Fibroblast of pulmonary artery (primary cell): ENCODE measurements at regions not wholly inside any gene's neighbourhood (a gene's known extent, or its start where the extent isn't known, plus 50 kb on each side); places are given as distances from the start of the nearest gene placed in this dataset.

ENCODE experiments used
- DNase-seq: peaks from one replicate; pipeline ENCODE4 v3.0.0-alpha.2; 2010; ENCODE audit warnings: low read depth
- H3K4me3 ChIP-seq: replicated peaks from 2 replicates; pipeline ENCODE4 v1.5.1; 2011; ENCODE audit warnings: low read depth, mild to moderate bottlenecking, control low read depth, low read length, moderate library complexity
- TF ChIP-seq, protein P1 (sequence below): IDR thresholded peaks from 2 replicates; pipeline ENCODE4 v1.5.1; 2011; ENCODE audit warnings: mild to moderate bottlenecking, control low read depth, low read length, inconsistent platforms; ENCODE audit errors: missing control alignments

DNA sequence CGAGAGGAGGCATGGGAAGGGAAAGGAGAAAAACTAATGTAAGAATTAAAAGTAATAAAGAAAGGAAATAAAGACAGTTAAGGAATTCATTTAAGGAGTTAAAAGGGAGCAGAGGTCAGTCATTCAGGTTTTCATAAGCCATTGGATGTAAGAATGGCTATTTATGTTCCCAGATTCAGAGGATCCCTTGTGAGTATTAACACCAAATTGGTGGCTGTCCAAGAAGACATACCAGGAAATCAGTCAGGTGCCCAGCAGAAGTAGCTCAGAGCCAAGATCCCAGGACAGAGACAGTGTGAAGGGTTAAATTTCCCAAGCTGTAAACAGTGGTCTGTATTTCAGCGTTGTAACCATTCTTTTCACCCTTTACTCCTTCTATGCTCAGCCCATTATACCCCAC, 550.4 kb downstream of the BCL11A start:
- TF ChIP-seq, protein P1, sequence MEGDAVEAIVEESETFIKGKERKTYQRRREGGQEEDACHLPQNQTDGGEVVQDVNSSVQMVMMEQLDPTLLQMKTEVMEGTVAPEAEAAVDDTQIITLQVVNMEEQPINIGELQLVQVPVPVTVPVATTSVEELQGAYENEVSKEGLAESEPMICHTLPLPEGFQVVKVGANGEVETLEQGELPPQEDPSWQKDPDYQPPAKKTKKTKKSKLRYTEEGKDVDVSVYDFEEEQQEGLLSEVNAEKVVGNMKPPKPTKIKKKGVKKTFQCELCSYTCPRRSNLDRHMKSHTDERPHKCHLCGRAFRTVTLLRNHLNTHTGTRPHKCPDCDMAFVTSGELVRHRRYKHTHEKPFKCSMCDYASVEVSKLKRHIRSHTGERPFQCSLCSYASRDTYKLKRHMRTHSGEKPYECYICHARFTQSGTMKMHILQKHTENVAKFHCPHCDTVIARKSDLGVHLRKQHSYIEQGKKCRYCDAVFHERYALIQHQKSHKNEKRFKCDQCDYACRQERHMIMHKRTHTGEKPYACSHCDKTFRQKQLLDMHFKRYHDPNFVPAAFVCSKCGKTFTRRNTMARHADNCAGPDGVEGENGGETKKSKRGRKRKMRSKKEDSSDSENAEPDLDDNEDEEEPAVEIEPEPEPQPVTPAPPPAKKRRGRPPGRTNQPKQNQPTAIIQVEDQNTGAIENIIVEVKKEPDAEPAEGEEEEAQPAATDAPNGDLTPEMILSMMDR: no peak
- DNase-seq: no peak
- H3K4me3 ChIP-seq: no peak overlapping the region

DNA sequence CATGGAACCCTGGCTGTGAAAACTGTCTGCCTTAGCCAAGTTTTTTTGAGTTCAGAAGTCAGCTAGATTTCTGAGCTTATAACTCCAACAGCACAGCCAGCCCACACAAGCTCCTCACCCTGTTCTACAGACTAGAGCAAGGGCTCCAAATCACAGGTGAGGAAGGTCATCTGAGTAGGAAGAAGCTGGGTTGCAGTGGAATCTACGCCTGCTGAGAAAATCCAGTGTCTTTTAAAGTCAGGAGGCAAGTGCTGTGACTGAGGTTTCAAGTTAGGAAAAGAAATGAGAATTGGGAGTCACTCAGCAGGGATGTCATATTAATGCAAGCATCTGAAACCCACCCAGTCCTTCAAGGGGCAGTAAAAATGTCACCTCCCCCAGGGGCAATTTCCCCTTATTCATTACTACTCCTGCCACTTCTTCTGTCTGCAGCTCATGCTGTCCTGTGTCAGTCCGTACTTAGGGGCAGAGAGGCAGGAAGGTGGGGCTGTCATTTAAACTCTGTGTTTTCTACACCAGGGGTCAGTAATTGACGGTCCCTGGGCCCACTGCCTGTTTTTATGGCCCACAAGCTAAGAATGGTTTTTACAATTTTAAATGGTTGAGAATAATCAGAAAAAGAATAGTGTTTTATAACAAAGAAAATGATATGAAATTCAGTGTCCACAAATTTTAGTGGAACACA, 551.1 kb downstream of the BCL11A start:
- no peak for DNase-seq
- TF ChIP-seq, protein P1: no peak
- no peak overlapping the region for H3K4me3 ChIP-seq

DNA sequence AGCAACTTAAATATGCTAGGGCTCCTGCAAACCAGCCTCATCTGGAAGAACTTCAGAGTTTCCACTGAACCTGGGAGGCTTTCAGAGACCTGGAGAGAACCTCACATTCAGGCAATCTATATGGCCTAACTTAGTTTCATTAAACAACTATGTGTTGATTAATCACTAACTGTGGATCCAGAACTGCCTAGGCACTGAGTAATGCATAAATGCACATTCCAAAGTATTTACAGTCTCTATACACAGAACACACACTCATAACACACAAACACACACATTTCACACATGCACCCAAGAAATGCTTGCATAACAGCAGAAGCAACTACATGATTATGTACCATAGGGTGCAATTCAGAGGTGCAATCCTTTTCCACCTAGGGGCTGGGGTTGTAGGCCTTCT, 552.8 kb downstream of the BCL11A start:
- DNase-seq: no peak
- TF ChIP-seq, protein P1: no peak
- H3K4me3 ChIP-seq: no peak overlapping the region

DNA sequence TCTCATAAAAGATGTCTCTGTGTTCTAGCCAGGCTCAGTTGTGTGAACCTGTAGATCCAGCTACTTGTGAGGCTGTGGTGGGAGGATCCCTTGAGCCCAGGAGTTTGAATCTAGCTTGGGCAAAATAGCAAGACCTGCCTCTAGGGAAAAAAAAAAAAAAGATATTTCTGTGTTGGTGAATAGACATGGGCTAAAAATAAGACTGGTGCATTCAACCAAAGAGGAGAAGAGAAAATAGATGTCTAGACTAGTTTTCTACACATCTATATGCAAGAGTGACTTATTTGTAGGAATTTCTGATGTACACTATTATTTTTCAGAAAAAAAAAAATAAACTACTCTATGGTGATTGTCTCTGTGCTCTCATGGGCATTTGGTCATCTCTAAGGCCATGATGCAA, 555.1 kb downstream of the BCL11A start:
- TF ChIP-seq, protein P1: no peak
- DNase-seq: no peak

DNA sequence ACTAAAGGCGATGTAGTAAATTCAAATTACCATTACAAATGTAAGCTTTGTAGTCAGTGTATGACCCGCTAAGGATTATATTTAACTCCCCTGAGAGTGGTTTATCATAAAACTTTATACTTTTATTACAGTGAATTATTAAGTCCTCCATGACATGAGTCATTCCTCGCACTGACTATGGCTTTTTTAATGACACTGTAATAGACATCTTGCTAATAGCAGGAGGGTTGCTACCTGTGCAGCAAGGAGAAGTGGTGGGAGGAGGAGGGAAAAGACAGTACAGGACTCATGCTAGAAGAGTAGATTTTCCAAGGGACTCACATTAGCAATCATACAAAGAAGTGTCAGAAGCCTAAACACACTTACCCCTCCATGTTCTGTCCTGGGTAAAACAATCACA, 556.1 kb downstream of the BCL11A start:
- H3K4me3 ChIP-seq: no peak overlapping the region
- no peak for DNase-seq
- TF ChIP-seq, protein P1: no peak

More for the DNA sequence above, 555.1 kb downstream of the BCL11A start:
- H3K4me3 ChIP-seq: no peak overlapping the region

DNA sequence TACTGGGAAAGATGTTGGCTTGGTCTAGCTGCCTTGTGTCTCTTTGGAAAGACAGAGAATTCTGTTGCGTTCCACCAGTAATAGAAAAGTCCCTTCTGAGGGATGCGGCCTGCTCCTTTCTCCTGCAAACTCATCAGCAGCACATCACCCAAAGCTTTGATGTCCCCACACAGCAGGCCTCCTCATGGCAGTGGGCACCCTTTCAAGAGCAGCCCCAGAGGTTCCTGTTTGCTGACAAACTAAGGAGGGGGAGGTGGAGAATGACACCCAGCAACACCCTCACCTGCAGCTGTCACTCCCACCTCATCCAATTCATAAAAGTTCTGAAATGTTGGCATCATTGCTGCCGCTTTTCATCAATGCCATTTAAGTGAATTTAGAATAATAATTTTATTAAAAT, 556.6 kb downstream of the BCL11A start:
- TF ChIP-seq, protein P1: no peak
- no peak overlapping the region for H3K4me3 ChIP-seq
- no peak for DNase-seq

DNA sequence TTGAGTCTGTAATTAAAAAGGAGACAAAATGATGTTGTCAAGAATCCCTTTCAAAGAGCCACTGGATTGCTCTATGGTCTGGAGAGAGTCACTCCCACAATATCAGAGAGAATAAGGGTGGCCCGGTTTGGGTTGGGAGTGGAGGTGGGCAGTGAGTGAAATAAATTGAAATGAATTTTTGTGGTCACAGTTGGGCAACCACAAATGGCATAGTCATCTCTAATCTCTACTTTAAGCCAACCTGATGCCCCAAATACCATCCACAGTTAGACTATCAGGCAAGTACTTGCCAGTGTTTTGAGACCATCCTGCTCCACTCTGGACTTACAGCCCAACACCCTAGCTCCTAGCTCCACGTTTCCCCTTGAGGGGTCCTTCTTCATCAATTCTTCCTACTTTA, 559.7 kb downstream of the BCL11A start:
- TF ChIP-seq, protein P1: no peak
- DNase-seq: no peak
- no peak overlapping the region for H3K4me3 ChIP-seq
